ENCODE measurements at regions not wholly inside any gene's neighbourhood (a gene's known extent, or its start where the extent isn't known, plus 50 kb on each side); places are given as distances from the start of the nearest gene placed in this dataset.

- ATAC-seq = no peak
- no peak for TF ChIP-seq ESRRG (CRISPR knock-in tag; IDR thresholded peaks at IDR 0.05)
- no peak for TF ChIP-seq TSHZ2 (CRISPR knock-in tag; IDR thresholded peaks at IDR 0.05)
- no peak for TF ChIP-seq TCF4 (CRISPR knock-in tag; IDR thresholded peaks at IDR 0.05; ENCODE audit: borderline replicate concordance)
- no peak for TF ChIP-seq CSRNP3 (CRISPR knock-in tag; IDR thresholded peaks at IDR 0.05)
- TF ChIP-seq ZNF8 (CRISPR knock-in tag; IDR thresholded peaks at IDR 0.05) = no peak
- no peak for TF ChIP-seq ZNF565 (CRISPR knock-in tag; conservative IDR thresholded peaks at IDR 0.05; ENCODE audit: low read depth)
- no peak for TF ChIP-seq GLIS3 (CRISPR knock-in tag; IDR thresholded peaks at IDR 0.05)
- TF ChIP-seq ZFP30 (CRISPR knock-in tag; IDR thresholded peaks at IDR 0.05) = no peak
- TF ChIP-seq SNAI2 (CRISPR knock-in tag; IDR thresholded peaks at IDR 0.05) = no peak
- TF ChIP-seq ZC3H10 (CRISPR knock-in tag; IDR thresholded peaks at IDR 0.05) = no peak
- no peak for TF ChIP-seq POU6F1 (CRISPR knock-in tag; IDR thresholded peaks at IDR 0.05; ENCODE audit: borderline replicate concordance, low read depth)
- no peak for TF ChIP-seq CSDC2 (CRISPR knock-in tag; IDR thresholded peaks at IDR 0.05)
- TF ChIP-seq PATZ1 (CRISPR knock-in tag; IDR thresholded peaks at IDR 0.05; ENCODE audit: borderline replicate concordance) = no peak
- no peak for TF ChIP-seq CREB5 (CRISPR knock-in tag; IDR thresholded peaks at IDR 0.05; ENCODE audit: low read depth)
- no peak for TF ChIP-seq TOX (CRISPR knock-in tag; IDR thresholded peaks at IDR 0.05; ENCODE audit: borderline replicate concordance)
- TF ChIP-seq ISL1 (CRISPR knock-in tag; IDR thresholded peaks at IDR 0.05) = no peak
- no peak for TF ChIP-seq RARB (CRISPR knock-in tag; IDR thresholded peaks at IDR 0.05)
- no peak for TF ChIP-seq PPARA (CRISPR knock-in tag; IDR thresholded peaks at IDR 0.05; ENCODE audit: borderline replicate concordance)
These were observed 788.0 kb downstream of the BRD1 start for GRCh38 chr22:49039625-49040024.

GRCh38 chr22:49037701-49038245 is 789.9 kb downstream of the BRD1 start:
- no peak for TF ChIP-seq CSRNP3 (CRISPR knock-in tag; IDR thresholded peaks at IDR 0.05)
- no peak for TF ChIP-seq BACH2 (CRISPR knock-in tag; IDR thresholded peaks at IDR 0.05; ENCODE audit: borderline replicate concordance)
- no peak for TF ChIP-seq TCF4 (CRISPR knock-in tag; IDR thresholded peaks at IDR 0.05; ENCODE audit: borderline replicate concordance)
- no peak for TF ChIP-seq OSR1 (CRISPR knock-in tag; IDR thresholded peaks at IDR 0.05)
- no peak for TF ChIP-seq ARNTL (CRISPR knock-in tag; IDR thresholded peaks at IDR 0.05; ENCODE audit: borderline replicate concordance, low read depth)
- TF ChIP-seq TOX (CRISPR knock-in tag; IDR thresholded peaks at IDR 0.05; ENCODE audit: borderline replicate concordance) = no peak
- no peak for TF ChIP-seq POU6F1 (CRISPR knock-in tag; IDR thresholded peaks at IDR 0.05; ENCODE audit: borderline replicate concordance, low read depth)
- TF ChIP-seq PATZ1 (CRISPR knock-in tag; IDR thresholded peaks at IDR 0.05; ENCODE audit: borderline replicate concordance) = no peak
- TF ChIP-seq ZNF565 (CRISPR knock-in tag; conservative IDR thresholded peaks at IDR 0.05; ENCODE audit: low read depth) = no peak
- no peak for TF ChIP-seq CSDC2 (CRISPR knock-in tag; IDR thresholded peaks at IDR 0.05)
- no peak for TF ChIP-seq SNAI2 (CRISPR knock-in tag; IDR thresholded peaks at IDR 0.05)
- ATAC-seq = no peak

Data from SK-N-SH treated with all-trans-retinoic acid at 6 μM for 48 hours (cell line).